ENCODE measurements at regions not wholly inside any gene's neighbourhood (a gene's known extent, or its start where the extent isn't known, plus 50 kb on each side); places are given as distances from the start of the nearest gene placed in this dataset.

DNA sequence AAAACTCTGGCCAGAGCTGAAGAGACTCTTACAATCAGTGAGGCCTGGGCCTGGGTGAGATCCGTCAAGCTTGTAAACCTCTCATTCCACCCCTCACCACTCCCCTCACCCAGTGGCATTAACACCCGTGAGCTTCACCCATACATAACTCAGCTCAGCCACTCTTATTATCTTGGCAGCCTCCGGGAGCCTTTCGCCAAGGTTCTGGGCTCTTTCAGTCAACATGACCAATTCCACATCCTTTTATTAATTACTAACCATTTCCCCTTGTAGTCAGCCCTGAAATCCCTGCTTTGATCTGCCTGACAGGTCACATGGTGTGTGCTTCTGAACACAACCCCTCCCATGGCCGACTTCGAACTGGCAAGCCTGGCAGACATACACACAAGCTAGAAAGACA lies 134.8 kb downstream of the SETD4 start (continued):
- TF ChIP-seq POLR2AphosphoS5 (IDR thresholded peaks at IDR 0.05; ENCODE audit: low read depth, low read length) (no peak), ZNF570 (CRISPR knock-in tag; IDR thresholded peaks at IDR 0.05; ENCODE audit: borderline replicate concordance) (no peak), ZNF747 (CRISPR knock-in tag; IDR thresholded peaks at IDR 0.05; ENCODE audit: borderline replicate concordance) (no peak), CREB1 (IDR thresholded peaks at IDR 0.05) (no peak), CREB1 (CRISPR knock-in tag; IDR thresholded peaks at IDR 0.05) (no peak), SIX4 (CRISPR knock-in tag; IDR thresholded peaks at IDR 0.05) (no peak), FIP1L1 (IDR thresholded peaks at IDR 0.05; ENCODE audit: borderline replicate concordance, insufficient read depth, low read depth, low read length) (no peak), SCMH1 (CRISPR knock-in tag; IDR thresholded peaks at IDR 0.05; ENCODE audit: borderline replicate concordance) (no peak), RXRA (CRISPR knock-in tag; IDR thresholded peaks at IDR 0.05) (no peak), ELF4 (CRISPR knock-in tag; IDR thresholded peaks at IDR 0.05; ENCODE audit: borderline replicate concordance) (no peak), TEAD2 (CRISPR knock-in tag; IDR thresholded peaks at IDR 0.05) (no peak), IRX3 (CRISPR knock-in tag; IDR thresholded peaks at IDR 0.05; ENCODE audit: borderline replicate concordance, low read depth) (no peak), BHLHE40 (IDR thresholded peaks at IDR 0.05; ENCODE audit: low read length) (0 out of 2 replicates have a peak, but pooled peaks have one; percentile 32), DMAP1 (CRISPR knock-in tag; IDR thresholded peaks at IDR 0.05) (no peak), ARNT (IDR thresholded peaks at IDR 0.05) (no peak), TOPORS (CRISPR knock-in tag; IDR thresholded peaks at IDR 0.05) (no peak), SKI (IDR thresholded peaks at IDR 0.05; ENCODE audit: partially characterized antibody) (no peak)
- TF ChIP-seq, protein P1, sequence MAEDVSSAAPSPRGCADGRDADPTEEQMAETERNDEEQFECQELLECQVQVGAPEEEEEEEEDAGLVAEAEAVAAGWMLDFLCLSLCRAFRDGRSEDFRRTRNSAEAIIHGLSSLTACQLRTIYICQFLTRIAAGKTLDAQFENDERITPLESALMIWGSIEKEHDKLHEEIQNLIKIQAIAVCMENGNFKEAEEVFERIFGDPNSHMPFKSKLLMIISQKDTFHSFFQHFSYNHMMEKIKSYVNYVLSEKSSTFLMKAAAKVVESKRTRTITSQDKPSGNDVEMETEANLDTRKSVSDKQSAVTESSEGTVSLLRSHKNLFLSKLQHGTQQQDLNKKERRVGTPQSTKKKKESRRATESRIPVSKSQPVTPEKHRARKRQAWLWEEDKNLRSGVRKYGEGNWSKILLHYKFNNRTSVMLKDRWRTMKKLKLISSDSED (CRISPR knock-in tag; IDR thresholded peaks at IDR 0.05): no peak
- TF ChIP-seq, protein P2, sequence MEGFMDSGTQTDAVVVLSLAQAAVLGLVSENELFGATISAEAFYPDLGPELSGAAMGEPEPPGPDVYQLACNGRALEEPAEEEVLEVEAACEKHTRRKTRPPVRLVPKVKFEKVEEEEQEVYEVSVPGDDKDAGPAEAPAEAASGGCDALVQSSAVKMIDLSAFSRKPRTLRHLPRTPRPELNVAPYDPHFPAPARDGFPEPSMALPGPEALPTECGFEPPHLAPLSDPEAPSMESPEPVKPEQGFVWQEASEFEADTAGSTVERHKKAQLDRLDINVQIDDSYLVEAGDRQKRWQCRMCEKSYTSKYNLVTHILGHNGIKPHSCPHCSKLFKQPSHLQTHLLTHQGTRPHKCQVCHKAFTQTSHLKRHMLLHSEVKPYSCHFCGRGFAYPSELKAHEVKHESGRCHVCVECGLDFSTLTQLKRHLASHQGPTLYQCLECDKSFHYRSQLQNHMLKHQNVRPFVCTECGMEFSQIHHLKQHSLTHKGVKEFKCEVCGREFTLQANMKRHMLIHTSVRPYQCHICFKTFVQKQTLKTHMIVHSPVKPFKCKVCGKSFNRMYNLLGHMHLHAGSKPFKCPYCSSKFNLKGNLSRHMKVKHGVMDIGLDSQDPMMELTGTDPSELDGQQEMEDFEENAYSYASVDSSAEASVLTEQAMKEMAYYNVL (CRISPR knock-in tag; IDR thresholded peaks at IDR 0.05; ENCODE audit: borderline replicate concordance): no peak
- TF ChIP-seq, protein P3, sequence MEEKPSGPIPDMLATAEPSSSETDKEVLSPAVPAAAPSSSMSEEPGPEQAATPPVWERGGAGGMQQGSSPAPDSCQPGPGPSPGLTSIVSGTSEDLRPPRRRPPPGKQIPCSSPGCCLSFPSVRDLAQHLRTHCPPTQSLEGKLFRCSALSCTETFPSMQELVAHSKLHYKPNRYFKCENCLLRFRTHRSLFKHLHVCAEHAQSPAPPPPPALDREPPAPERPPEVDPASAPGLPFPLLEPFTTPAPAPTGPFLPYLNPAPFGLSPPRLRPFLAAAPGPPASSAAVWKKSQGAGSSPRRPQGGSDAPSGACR (CRISPR knock-in tag; IDR thresholded peaks at IDR 0.05): no peak
- TF ChIP-seq, protein P4, sequence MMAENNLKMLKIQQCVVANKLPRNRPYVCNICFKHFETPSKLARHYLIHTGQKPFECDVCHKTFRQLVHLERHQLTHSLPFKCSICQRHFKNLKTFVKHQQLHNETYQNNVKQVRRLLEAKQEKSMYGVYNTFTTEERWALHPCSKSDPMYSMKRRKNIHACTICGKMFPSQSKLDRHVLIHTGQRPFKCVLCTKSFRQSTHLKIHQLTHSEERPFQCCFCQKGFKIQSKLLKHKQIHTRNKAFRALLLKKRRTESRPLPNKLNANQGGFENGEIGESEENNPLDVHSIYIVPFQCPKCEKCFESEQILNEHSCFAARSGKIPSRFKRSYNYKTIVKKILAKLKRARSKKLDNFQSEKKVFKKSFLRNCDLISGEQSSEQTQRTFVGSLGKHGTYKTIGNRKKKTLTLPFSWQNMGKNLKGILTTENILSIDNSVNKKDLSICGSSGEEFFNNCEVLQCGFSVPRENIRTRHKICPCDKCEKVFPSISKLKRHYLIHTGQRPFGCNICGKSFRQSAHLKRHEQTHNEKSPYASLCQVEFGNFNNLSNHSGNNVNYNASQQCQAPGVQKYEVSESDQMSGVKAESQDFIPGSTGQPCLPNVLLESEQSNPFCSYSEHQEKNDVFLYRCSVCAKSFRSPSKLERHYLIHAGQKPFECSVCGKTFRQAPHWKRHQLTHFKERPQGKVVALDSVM (CRISPR knock-in tag; IDR thresholded peaks at IDR 0.05): no peak
- TF ChIP-seq, protein P5, sequence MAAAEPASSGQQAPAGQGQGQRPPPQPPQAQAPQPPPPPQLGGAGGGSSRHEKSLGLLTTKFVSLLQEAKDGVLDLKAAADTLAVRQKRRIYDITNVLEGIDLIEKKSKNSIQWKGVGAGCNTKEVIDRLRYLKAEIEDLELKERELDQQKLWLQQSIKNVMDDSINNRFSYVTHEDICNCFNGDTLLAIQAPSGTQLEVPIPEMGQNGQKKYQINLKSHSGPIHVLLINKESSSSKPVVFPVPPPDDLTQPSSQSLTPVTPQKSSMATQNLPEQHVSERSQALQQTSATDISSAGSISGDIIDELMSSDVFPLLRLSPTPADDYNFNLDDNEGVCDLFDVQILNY (CRISPR knock-in tag; conservative IDR thresholded peaks at IDR 0.05): no peak
- TF ChIP-seq, protein P6, sequence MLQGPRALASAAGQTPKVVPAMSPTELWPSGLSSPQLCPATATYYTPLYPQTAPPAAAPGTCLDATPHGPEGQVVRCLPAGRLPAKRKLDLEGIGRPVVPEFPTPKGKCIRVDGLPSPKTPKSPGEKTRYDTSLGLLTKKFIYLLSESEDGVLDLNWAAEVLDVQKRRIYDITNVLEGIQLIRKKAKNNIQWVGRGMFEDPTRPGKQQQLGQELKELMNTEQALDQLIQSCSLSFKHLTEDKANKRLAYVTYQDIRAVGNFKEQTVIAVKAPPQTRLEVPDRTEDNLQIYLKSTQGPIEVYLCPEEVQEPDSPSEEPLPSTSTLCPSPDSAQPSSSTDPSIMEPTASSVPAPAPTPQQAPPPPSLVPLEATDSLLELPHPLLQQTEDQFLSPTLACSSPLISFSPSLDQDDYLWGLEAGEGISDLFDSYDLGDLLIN (CRISPR knock-in tag; IDR thresholded peaks at IDR 0.05; ENCODE audit: borderline replicate concordance): no peak

Data from HepG2 (cell line).